Peyer's patch (tissue), 4 donors: ENCODE measurements at regions not wholly inside any gene's neighbourhood (a gene's known extent, or its start where the extent isn't known, plus 50 kb on each side); places are given as distances from the start of the nearest gene placed in this dataset.

Experiments used
- CTCF ChIP-seq, 6 experiments: fragments of 450-650 bp in 4 of 6; fragments of 200-600 bp in 2 of 6; sonication (generic) in 1 of 6; IDR thresholded peaks; one replicate each; pipeline ENCODE4 v1.5.1; 2017 to 2019; ENCODE audit warnings: antibody characterized with exemption in 6 of 6, mild to moderate bottlenecking in 3 of 6, moderate library complexity in 1 of 6
- POLR2A ChIP-seq, 2 donors: fragments of 450-650 bp; IDR thresholded peaks; one replicate each; pipeline ENCODE4 v1.5.1; 2017; ENCODE audit warnings: antibody characterized with exemption in 2 of 2, mild to moderate bottlenecking in 2 of 2, moderate library complexity in 2 of 2

DNA sequence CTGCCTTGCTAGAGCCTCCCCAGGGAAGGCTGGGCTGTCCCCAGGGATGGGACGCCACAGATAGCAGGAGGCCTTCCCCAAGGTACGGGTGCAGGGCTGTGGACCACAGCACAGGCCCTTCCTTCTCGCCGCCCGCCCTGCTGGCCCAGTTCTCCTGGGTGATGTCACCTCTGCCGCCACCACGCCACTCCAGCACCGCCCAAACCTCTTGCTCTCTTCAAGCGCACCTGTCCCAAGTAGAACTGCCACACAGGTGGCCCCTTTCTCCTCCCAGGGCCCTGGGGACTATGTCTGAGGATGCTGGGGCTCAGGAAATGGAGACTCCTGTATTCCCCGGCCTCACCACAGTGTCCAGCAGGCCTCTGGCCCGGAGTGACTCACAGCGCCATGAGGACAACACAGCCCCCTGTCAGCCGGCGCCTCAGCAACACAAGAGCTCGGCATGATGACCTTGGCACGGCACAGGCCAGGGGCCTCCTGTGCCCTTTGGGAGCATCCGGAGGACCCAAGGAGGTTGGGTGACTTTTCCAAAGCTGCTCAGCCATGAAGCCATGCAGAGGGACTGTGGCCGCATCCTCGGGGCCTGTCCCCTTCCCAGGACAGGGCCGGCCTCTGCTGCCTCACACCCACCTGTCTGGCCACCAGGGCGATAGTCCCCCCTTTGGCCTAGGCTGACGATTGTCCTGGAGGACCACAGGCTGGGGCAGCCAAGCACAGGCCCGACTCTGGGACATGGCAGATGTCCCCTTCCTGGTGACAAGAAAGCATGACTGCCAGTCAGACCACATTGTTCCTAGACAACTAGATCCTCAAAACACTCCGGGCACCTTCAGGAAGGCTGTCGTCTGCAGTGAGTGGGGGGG, 1023.5 kb downstream of the BRD1 start:
- TF ChIP-seq CTCF (IDR thresholded peaks at IDR 0.05) (no peak), POLR2A (IDR thresholded peaks at IDR 0.05) (no peak)
